Gastrocnemius medialis (tissue), 4 donors: ENCODE measurements at regions not wholly inside any gene's neighbourhood (a gene's known extent, or its start where the extent isn't known, plus 50 kb on each side); places are given as distances from the start of the nearest gene placed in this dataset.
A peak's percentile ranks its signal among the peaks of the same experiment; 100 is the strongest.

Source experiments
- ATAC-seq, 2 donors: fragments of 150-250 bp; one replicate each; pipeline ENCODE4 v1.9.1; 2016
- DNase-seq, 2 donors: peaks; one replicate each; pipeline ENCODE4 v3.0.0-alpha.2; 2019
- H3K27ac ChIP-seq, 4 donors: fragments of 200-600 bp; sonication (generic); 1 replicate in 1 of 4; 2 replicates in 3 of 4; pipeline ENCODE4 v1.5.1; 2016 to 2018; ENCODE audit warnings: mild to moderate bottlenecking in 2 of 4, moderate library complexity in 1 of 4
- H3K27me3 ChIP-seq, 3 donors: fragments of 200-600 bp; sonication (generic) in 2 of 3; 1 replicate in 1 of 3; 2 replicates in 2 of 3; pipeline versions ENCODE4 v1.5.1 to v1.6.0; 2016 to 2019; ENCODE audit warnings: mild to moderate bottlenecking in 1 of 3, moderate library complexity in 1 of 3
- H3K36me3 ChIP-seq, 2 donors: fragments of 200-600 bp; sonication (generic) in 1 of 2; one replicate each; pipeline ENCODE4 v1.5.1; 2017 to 2018
- H3K4me1 ChIP-seq, 2 donors: fragments of 200-600 bp; sonication (generic) in 1 of 2; one replicate each; pipeline ENCODE4 v1.5.1; 2016 to 2017; ENCODE audit warnings: mild to moderate bottlenecking in 2 of 2
- H3K4me3 ChIP-seq, 4 donors: fragments of 200-600 bp; sonication (generic) in 3 of 4; 1 replicate in 1 of 4; 2 replicates in 3 of 4; pipeline ENCODE4 v1.5.1; 2016 to 2019; ENCODE audit warnings: mild to moderate bottlenecking in 2 of 4
- H3K9me3 ChIP-seq, 3 donors: fragments of 200-600 bp; sonication (generic) in 2 of 3; 1 replicate in 1 of 3; 2 replicates in 2 of 3; pipeline ENCODE4 v1.5.1; 2016 to 2019
- POLR2A ChIP-seq, 2 donors: fragments of 450-650 bp; IDR thresholded peaks; one replicate each; pipeline ENCODE4 v1.6.1; 2017; ENCODE audit warnings: antibody characterized with exemption in 2 of 2, mild to moderate bottlenecking in 2 of 2, moderate library complexity in 2 of 2
- in situ Hi-C, 4 donors: fragments of 200-750 bp; cut with MboI; loops; one replicate each; pipeline versions ENCODE4 v1.15.0 to v1.8.0; 2017; ENCODE audit warnings: low sequenced_read_pairs in 4 of 4
- intact Hi-C: fragments of 100-400 bp; cut with DNase I; formaldehyde crosslinking; loops from one replicate; pipeline ENCODE4 v1.15.1; 2023; ENCODE audit warnings: low total_unique reads
- TF ChIP-seq, protein P1 (sequence below), 5 experiments: fragments of 450-650 bp in 3 of 5; fragments of 200-600 bp in 2 of 5; sonication (generic) in 2 of 5; IDR thresholded peaks in 4 of 5; conservative IDR thresholded peaks in 1 of 5; 1 replicate in 4 of 5; 2 replicates in 1 of 5; pipeline ENCODE4 v1.5.1; 2016 to 2019; ENCODE audit warnings: antibody characterized with exemption in 5 of 5, mild to moderate bottlenecking in 3 of 5, moderate library complexity in 3 of 5

DNA sequence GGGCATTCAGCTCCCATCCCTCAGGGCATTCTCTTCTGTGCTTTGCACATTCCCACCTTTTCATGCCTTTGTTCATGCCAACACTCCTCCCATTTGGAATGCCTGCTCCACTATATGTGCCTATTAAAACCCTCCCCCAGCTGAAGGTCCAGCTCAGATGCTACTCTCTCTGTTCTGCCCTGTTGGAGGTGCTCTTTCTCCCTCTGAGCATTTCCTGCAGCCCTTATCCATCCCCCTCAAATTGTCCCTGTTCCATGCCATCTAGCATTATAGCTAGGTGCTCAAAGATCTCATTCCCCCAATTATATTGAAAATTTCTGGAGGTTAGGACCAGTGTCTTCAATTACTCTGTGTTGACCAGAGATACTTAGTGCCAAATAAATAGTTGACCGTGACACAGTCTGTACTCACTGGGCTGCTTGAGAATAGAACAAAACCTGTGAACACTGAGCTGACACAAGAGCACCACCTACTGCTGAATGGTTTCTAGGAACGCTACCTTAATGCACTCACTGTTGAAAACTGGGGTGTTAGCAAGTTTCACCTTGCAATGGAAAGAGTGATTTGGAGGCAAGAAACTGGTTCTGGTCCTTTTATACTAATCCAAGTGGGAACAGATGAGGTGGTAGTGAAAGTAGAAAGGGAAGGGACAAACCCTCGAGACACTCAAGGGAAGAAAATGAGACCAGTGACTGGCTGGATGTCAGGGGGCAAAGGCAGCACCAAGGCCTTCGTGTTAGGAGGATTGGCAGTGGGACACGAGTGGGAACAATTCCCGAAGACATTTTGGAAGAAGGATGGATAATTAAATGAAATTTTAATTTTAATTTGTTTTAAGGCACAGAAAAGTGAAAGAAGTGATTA is 289.8 kb upstream of the ROPN1 start:
- TF ChIP-seq, protein P1, sequence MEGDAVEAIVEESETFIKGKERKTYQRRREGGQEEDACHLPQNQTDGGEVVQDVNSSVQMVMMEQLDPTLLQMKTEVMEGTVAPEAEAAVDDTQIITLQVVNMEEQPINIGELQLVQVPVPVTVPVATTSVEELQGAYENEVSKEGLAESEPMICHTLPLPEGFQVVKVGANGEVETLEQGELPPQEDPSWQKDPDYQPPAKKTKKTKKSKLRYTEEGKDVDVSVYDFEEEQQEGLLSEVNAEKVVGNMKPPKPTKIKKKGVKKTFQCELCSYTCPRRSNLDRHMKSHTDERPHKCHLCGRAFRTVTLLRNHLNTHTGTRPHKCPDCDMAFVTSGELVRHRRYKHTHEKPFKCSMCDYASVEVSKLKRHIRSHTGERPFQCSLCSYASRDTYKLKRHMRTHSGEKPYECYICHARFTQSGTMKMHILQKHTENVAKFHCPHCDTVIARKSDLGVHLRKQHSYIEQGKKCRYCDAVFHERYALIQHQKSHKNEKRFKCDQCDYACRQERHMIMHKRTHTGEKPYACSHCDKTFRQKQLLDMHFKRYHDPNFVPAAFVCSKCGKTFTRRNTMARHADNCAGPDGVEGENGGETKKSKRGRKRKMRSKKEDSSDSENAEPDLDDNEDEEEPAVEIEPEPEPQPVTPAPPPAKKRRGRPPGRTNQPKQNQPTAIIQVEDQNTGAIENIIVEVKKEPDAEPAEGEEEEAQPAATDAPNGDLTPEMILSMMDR (IDR thresholded peaks at IDR 0.05 in 4 of 5, conservative IDR thresholded peaks at IDR 0.05 in 1 of 5), result peak in 4 of 5 experiments; percentile 31 to 60 (median 48)
- TF ChIP-seq POLR2A (IDR thresholded peaks at IDR 0.05), result no peak
- Histone ChIP-seq H3K27ac (no peak overlapping the region), H3K27me3 (no peaks in the 10 kb centered on the region), H3K36me3 (no peaks in the 10 kb centered on the region), H3K4me1 (peaks cover 19 to 37% of the 10 kb centered on the region in 2 donors), H3K4me3 (no peak overlapping the region), H3K9me3 (no peaks in the 10 kb centered on the region)
- in situ Hi-C loops (loop anchor here in 3 of 4 donors (5.0 to 10.0 kb wide), 3 partner anchors 257 to 267 kb away; no protein-coding TSS in a partner anchor), intact Hi-C loops (loop anchor here (1.0 kb wide), 1 partner anchor 265 kb away; no protein-coding TSS in a partner anchor)
- DNase-seq, result no peak
- ATAC-seq, result peak; percentile 53 to 63

DNA sequence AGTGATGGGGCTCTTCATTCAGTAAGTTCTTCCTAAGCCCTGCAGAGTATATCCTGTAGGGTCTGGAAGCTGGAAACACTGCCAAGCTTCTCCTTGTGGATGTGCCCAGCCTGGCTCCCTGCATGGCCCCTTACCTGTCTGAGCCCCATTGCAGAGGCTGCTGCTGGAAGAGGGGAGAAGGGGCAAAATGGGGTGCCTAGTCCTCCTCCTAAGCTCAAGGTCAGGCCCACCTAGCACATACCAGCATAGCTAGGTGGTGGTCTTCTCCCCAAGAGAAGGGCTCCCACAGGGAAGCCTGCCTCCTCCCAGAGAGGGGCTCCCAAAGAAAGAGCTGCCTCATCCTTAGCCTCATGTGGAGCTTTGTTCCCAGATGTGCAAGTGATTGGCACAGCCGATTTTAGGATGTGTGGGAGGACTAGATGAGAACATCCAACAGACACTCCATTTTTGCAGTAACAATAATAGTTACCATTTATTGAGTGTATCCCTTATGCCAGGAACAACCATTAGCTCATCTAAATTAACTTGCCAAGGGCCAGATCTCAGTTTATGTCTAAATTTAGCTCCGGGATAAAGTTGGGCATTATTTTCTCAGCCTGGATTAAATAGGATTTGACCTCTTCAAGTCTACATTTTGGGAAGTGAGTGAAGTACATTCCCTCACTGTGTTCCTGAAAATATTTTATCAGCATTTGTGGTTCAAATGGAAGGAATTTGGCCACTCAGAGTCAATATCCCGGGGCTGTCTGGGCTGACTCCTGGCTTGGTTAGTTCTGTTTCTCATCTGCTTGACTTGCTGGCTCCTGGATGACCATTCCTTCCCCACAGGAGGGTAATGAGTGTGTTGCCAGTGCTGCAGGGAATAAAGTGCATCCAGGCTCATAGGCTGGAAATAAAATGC is 291.1 kb upstream of the ROPN1 start:
- in situ Hi-C loops (loop anchor here in 3 of 4 donors (5.0 to 10.0 kb wide), 3 partner anchors 258 to 268 kb away; no protein-coding TSS in a partner anchor), intact Hi-C loops (no loop called here)
- no peaks in the 10 kb centered on the region for H3K9me3 ChIP-seq
- H3K27ac ChIP-seq, result no peak overlapping the region
- peaks cover 11 to 29% of the 10 kb centered on the region in 2 donors for H3K4me1 ChIP-seq
- no peak for ATAC-seq
- TF ChIP-seq POLR2A (IDR thresholded peaks at IDR 0.05), result no peak
- TF ChIP-seq, protein P1 (IDR thresholded peaks at IDR 0.05 in 4 of 5, conservative IDR thresholded peaks at IDR 0.05 in 1 of 5), result no peak
- H3K36me3 ChIP-seq, result no peaks in the 10 kb centered on the region
- H3K4me3 ChIP-seq, result no peak overlapping the region
- DNase-seq, result no peak
- no peaks in the 10 kb centered on the region for H3K27me3 ChIP-seq

DNA sequence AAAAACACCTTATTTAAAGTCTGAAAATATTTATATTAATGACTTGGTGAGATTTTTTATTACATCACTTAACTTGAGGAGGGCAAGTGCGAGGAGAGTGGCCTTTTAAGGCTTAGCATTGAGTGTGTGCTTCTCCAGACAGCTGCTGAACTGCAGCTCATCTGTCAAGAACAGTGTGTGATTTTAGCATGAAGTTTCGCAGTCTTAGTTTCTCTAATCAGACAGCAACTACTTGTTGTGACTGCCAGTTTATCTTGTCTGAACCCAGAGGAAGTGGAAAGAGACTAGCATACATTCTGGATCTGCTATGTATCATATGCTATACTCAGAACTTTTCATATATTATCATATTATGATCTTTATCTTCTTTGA is 291.7 kb upstream of the ROPN1 start:
- Histone ChIP-seq H3K36me3 (no peaks in the 10 kb centered on the region), H3K27ac (no peak overlapping the region), H3K27me3 (no peaks in the 10 kb centered on the region), H3K4me1 (peaks cover 5 to 25% of the 10 kb centered on the region in 2 donors), H3K9me3 (no peaks in the 10 kb centered on the region), H3K4me3 (no peak overlapping the region)
- TF ChIP-seq, protein P1 (IDR thresholded peaks at IDR 0.05 in 4 of 5, conservative IDR thresholded peaks at IDR 0.05 in 1 of 5), result no peak
- no peak for TF ChIP-seq POLR2A (IDR thresholded peaks at IDR 0.05)
- DNase-seq, result no peak
- in situ Hi-C loops, result loop anchor here in 3 of 4 donors (5.0 to 10.0 kb wide), 3 partner anchors 259 to 269 kb away; no protein-coding TSS in a partner anchor
- intact Hi-C loops, result no loop called here
- no peak for ATAC-seq

DNA sequence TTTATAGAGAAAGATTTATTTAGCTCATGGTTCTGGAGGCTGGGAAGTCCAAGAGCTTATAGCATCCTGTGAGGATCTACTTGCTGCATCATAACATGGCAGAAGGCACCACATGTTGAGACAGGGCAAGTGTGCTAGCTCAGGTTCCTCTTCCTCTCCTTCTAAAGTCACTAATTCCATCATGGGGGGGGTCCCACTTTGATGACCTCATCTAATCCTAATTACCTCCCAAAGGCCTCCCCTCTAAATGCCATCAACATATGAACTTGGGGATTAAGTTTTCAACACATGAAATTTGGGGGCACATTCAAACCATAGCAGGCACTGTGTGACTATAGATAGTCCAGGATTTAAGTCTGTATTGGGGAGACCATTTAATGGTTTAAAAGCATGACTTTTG is 297.1 kb upstream of the ROPN1 start:
- intact Hi-C loops (no loop called here), in situ Hi-C loops (loop anchor here in 2 of 4 donors (10.0 kb wide), 2 partner anchors 264 to 274 kb away; no protein-coding TSS in a partner anchor)
- Histone ChIP-seq H3K9me3 (no peaks in the 10 kb centered on the region), H3K27ac (no peak overlapping the region), H3K4me3 (no peak overlapping the region), H3K27me3 (no peaks in the 10 kb centered on the region), H3K4me1 (no peaks in the 10 kb centered on the region), H3K36me3 (no peaks in the 10 kb centered on the region)
- DNase-seq (no peak), ATAC-seq (no peak)
- TF ChIP-seq POLR2A (IDR thresholded peaks at IDR 0.05), result no peak
- TF ChIP-seq, protein P1 (IDR thresholded peaks at IDR 0.05 in 4 of 5, conservative IDR thresholded peaks at IDR 0.05 in 1 of 5), result no peak
